B cell (primary cell): ENCODE measurements at regions not wholly inside any gene's neighbourhood (a gene's known extent, or its start where the extent isn't known, plus 50 kb on each side); places are given as distances from the start of the nearest gene placed in this dataset.

Experiments
- ATAC-seq: fragments of 200-7000 bp; cut with Tn5 transposase; one replicate; pipeline ENCODE4 v1.10.0; 2021; ENCODE audit warnings: low read depth, mild to moderate bottlenecking, moderate number of reproducible peaks, moderate library complexity
- CTCF ChIA-PET: fragments of 350-600 bp; sonication (Branson Sonifier 250); formaldehyde crosslinking; loops from one replicate; lab custom pipeline; 2021; ENCODE audit warnings: antibody characterized with exemption, inconsistent platforms; lab: Charles Lee
- POLR2A ChIA-PET: fragments of 350-600 bp; sonication (Branson Sonifier 250); formaldehyde crosslinking; loops from one replicate; lab custom pipeline; 2021; ENCODE audit warnings: antibody characterized with exemption; lab: Charles Lee
- DNase-seq: peaks from one replicate; pipeline ENCODE4 v3.0.0; 2013
- H2AFZ ChIP-seq: 2 replicates; pipeline ENCODE4 v1.6.1; 2012; ENCODE audit warnings: mild to moderate bottlenecking, low read depth, low read length; ENCODE audit not compliant: insufficient read depth, poor library complexity, severe bottlenecking
- H3K27ac ChIP-seq, 2 donors: 1 replicate in 1 of 2; 2 replicates in 1 of 2; pipeline ENCODE4 v1.5.1; 2012 to 2013; ENCODE audit warnings: low read length in 2 of 2, mild to moderate bottlenecking in 2 of 2, moderate library complexity in 1 of 2
- H3K27me3 ChIP-seq, 4 experiments: fragments of 200-600 bp in 1 of 4; sonication (generic) in 1 of 4; replicated peaks in 1 of 4; 1 replicate in 2 of 4; 2 replicates in 2 of 4; pipeline versions ENCODE4 v1.6.1 to v1.7.0; 2013 to 2016; ENCODE audit warnings: low read length in 3 of 4, mild to moderate bottlenecking in 2 of 4, mixed read lengths in 1 of 4, moderate library complexity in 1 of 4; ENCODE audit not compliant: insufficient read depth in 4 of 4, control insufficient read depth in 3 of 4; ENCODE audit errors: control extremely low read depth in 1 of 4
- H3K36me3 ChIP-seq, 2 experiments: replicated peaks in 1 of 2; 1 replicate in 1 of 2; 2 replicates in 1 of 2; pipeline versions ENCODE4 v1.6.1 to v1.7.1; 2013; ENCODE audit warnings: low read length in 1 of 2; ENCODE audit not compliant: insufficient read depth in 2 of 2, control insufficient read depth in 1 of 2; ENCODE audit errors: control extremely low read depth in 1 of 2, extremely low read depth in 1 of 2
- H3K4me1 ChIP-seq, 2 donors: fragments of 200-600 bp in 1 of 2; sonication (generic) in 1 of 2; 1 replicate in 1 of 2; 2 replicates in 1 of 2; pipeline versions ENCODE4 v1.5.1 to v1.6.1; 2013 to 2017; ENCODE audit warnings: low read length in 2 of 2; ENCODE audit not compliant: control insufficient read depth in 2 of 2, insufficient read depth in 2 of 2
- H3K4me2 ChIP-seq: replicated peaks from 2 replicates; pipeline ENCODE3; 2012; ENCODE audit warnings: mild to moderate bottlenecking, low read depth, low read length; ENCODE audit not compliant: poor library complexity, severe bottlenecking
- H3K4me3 ChIP-seq, 5 experiments: fragments of 200-600 bp in 1 of 5; sonication (generic) in 1 of 5; 1 replicate in 3 of 5; 2 replicates in 2 of 5; pipeline versions ENCODE4 v1.5.1 to v1.7.0; 2011 to 2016; ENCODE audit warnings: low read length in 4 of 5, mild to moderate bottlenecking in 4 of 5, low read depth in 2 of 5, control low read depth in 1 of 5, moderate library complexity in 1 of 5; ENCODE audit not compliant: insufficient read depth in 1 of 5; ENCODE audit errors: control extremely low read depth in 1 of 5, extremely low read depth in 1 of 5
- H3K79me2 ChIP-seq: fragments of 200-600 bp; sonication (generic); one replicate; pipeline ENCODE4 v1.6.0; 2016; ENCODE audit warnings: low read length; ENCODE audit not compliant: control insufficient read depth, insufficient read depth
- H3K9ac ChIP-seq: fragments of 200-600 bp; sonication (generic); 2 replicates; pipeline ENCODE4 v1.6.1; 2017; ENCODE audit warnings: mild to moderate bottlenecking, low read length, moderate library complexity
- H3K9me3 ChIP-seq, 3 donors: one replicate each; pipeline versions ENCODE4 v1.6.1 to v1.7.1; 2013; ENCODE audit warnings: low read length in 2 of 3; ENCODE audit not compliant: control insufficient read depth in 2 of 3, insufficient read depth in 1 of 3; ENCODE audit errors: control extremely low read depth in 1 of 3
- H4K20me1 ChIP-seq: 2 replicates; pipeline ENCODE4 v1.6.0; 2012; ENCODE audit warnings: mild to moderate bottlenecking, low read length; ENCODE audit not compliant: insufficient read depth, control insufficient read depth, poor library complexity, severe bottlenecking
- H3K27ac Mint-ChIP-seq: one replicate; pipeline ENCODE4 v1.8.0; 2021; ENCODE audit warnings: mixed read lengths
- H3K27me3 Mint-ChIP-seq: one replicate; pipeline ENCODE4 v1.8.0; 2021; ENCODE audit warnings: mixed read lengths
- H3K4me1 Mint-ChIP-seq: one replicate; pipeline ENCODE4 v1.8.0; 2021; ENCODE audit warnings: mixed read lengths
- H3K4me3 Mint-ChIP-seq: one replicate; pipeline ENCODE4 v1.8.0; 2021; ENCODE audit warnings: mixed read lengths
- H3K9me3 Mint-ChIP-seq: one replicate; pipeline ENCODE4 v1.8.0; 2022; ENCODE audit warnings: mixed read lengths; ENCODE audit not compliant: insufficient read depth
- CTCF ChIP-seq: fragments of 200-600 bp; IDR thresholded peaks from one replicate; pipeline ENCODE4 v1.8.0; 2022; ENCODE audit warnings: antibody characterized with exemption, mild to moderate bottlenecking
- EZH2 ChIP-seq: IDR thresholded peaks from 2 replicates; pipeline ENCODE4 v1.6.1; 2012; ENCODE audit warnings: borderline replicate concordance, low read depth, mild to moderate bottlenecking, moderate library complexity, low read length; ENCODE audit not compliant: insufficient read depth, poor library complexity, severe bottlenecking
- WGBS: methylation state at CpG from one replicate; pipeline ENCODE4 v1.1.5; 2013; ENCODE audit warnings: missing lambda C conversion rate; ENCODE audit not compliant: insufficient coverage; 5-methylcytosine and 5-hydroxymethylcytosine counted together
- intact Hi-C: fragments of 100-400 bp; cut with micrococcal nuclease; formaldehyde crosslinking; loops from one replicate; pipeline ENCODE4 v1.10.0; 2022

GRCh38 chr1:96130432-96130831 lies 591.2 kb upstream of the PTBP2 start:
- H3K36me3 ChIP-seq, result no peaks in the 10 kb centered on the region
- POLR2A ChIA-PET, result no interaction called here
- Mint-ChIP-seq H3K27ac (no peak overlapping the region), H3K4me3 (no peak overlapping the region), H3K4me1 (no peaks in the 10 kb centered on the region), H3K9me3 (no peaks in the 10 kb centered on the region), H3K27me3 (no peaks in the 10 kb centered on the region)
- H3K4me1 ChIP-seq, result no peaks in the 10 kb centered on the region
- no peak overlapping the region for H3K4me3 ChIP-seq
- H2AFZ ChIP-seq, result no peak overlapping the region
- no peak overlapping the region for H3K9ac ChIP-seq
- intact Hi-C loops, result no loop called here
- ATAC-seq, result no peak
- WGBS, result no CpG with 5 or more reads among the region's 2 CpGs
- no peaks in the 10 kb centered on the region for H3K79me2 ChIP-seq
- no peaks in the 10 kb centered on the region for H3K27me3 ChIP-seq
- H3K4me2 ChIP-seq, result no peak overlapping the region
- H4K20me1 ChIP-seq, result no peaks in the 10 kb centered on the region
- no peak for DNase-seq
- no peak overlapping the region for H3K27ac ChIP-seq
- CTCF ChIA-PET, result interaction anchor here (0.8 kb wide), 1 partner anchor 28 kb away, joined by 3 read pairs; no protein-coding TSS in a partner anchor
- no peak for TF ChIP-seq EZH2
- TF ChIP-seq CTCF, result no peak
- peaks cover 0 to 6% (median 0%) of the 10 kb centered on the region in 3 donors for H3K9me3 ChIP-seq

GRCh38 chr1:96144636-96145035 lies 576.9 kb upstream of the PTBP2 start:
- Mint-ChIP-seq H3K4me3 (no peak overlapping the region), H3K27ac (no peak overlapping the region), H3K27me3 (no peaks in the 10 kb centered on the region), H3K4me1 (no peaks in the 10 kb centered on the region), H3K9me3 (no peaks in the 10 kb centered on the region)
- Histone ChIP-seq H3K27me3 (no peaks in the 10 kb centered on the region), H3K27ac (no peak overlapping the region), H3K36me3 (no peaks in the 10 kb centered on the region), H4K20me1 (no peaks in the 10 kb centered on the region), H3K9me3 (peaks cover 0 to 4% (median 0%) of the 10 kb centered on the region in 3 donors), H3K4me1 (no peaks in the 10 kb centered on the region), H3K9ac (no peak overlapping the region), H3K4me3 (no peak overlapping the region), H3K79me2 (no peaks in the 10 kb centered on the region), H2AFZ (no peak overlapping the region), H3K4me2 (no peak overlapping the region)
- intact Hi-C loops, result no loop called here
- ChIA-PET CTCF (no interaction called here), POLR2A (no interaction called here)
- no peak for DNase-seq
- no peak for TF ChIP-seq EZH2
- WGBS, result no CpG with 5 or more reads among the region's 3 CpGs
- ATAC-seq, result no peak
